HG03095 (cell line): ENCODE measurements at regions not wholly inside any gene's neighbourhood (a gene's known extent, or its start where the extent isn't known, plus 50 kb on each side); places are given as distances from the start of the nearest gene placed in this dataset.

Experiments used
- ATAC-seq: cut with Tn5 transposase; IDR thresholded peaks from one replicate; pipeline ENCODE4 v1.9.1; 2021; ENCODE audit warnings: moderate library complexity; ENCODE audit not compliant: unreplicated experiment

DNA sequence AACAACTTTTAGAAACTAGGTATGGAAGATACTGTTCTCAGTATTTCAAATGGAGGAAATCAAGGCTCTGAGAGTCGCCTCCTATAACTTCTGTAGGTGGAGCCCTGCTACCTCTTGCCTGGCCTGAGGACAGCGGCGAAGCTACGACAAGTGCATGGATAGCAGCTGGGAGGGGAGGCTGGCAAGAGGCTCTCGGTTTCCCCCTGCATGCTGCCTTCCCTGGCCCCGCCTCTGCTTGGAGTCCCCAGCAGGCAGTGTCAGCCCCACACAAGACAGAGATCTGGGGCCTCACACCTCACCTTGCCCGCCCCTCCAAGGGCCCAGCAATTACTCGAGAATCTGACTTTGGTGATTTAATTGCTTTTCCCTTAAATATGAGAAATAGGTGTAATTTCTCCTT, 107.6 kb upstream of the POU3F3 start:
- no peak for ATAC-seq

DNA sequence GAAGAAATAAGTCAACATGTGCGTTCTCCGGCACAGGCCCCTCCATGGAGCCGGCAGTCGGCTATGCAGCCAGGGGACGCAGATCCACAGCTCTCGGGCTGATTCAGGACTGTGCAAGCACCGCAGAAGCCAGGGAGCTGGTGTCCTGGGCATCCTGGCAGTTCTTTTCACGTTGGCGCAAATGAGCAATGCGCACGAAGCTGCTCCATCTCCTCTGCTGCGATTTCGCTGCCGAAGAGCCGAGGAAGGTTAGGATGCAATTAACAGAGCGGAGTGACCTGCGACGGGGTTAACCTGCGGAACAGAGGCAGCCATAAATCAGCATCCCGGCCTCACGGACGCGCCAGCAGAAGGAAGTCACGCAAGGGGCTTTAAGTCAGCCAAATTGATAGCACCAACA, 107.1 kb upstream of the POU3F3 start:
- ATAC-seq = no peak

- no peak for ATAC-seq
These were observed 104.0 kb upstream of the POU3F3 start for GRCh38 chr2:104749856-104750460.

GRCh38 chr2:104752504-104752903, 101.4 kb upstream of the POU3F3 start:
- no peak for ATAC-seq

DNA sequence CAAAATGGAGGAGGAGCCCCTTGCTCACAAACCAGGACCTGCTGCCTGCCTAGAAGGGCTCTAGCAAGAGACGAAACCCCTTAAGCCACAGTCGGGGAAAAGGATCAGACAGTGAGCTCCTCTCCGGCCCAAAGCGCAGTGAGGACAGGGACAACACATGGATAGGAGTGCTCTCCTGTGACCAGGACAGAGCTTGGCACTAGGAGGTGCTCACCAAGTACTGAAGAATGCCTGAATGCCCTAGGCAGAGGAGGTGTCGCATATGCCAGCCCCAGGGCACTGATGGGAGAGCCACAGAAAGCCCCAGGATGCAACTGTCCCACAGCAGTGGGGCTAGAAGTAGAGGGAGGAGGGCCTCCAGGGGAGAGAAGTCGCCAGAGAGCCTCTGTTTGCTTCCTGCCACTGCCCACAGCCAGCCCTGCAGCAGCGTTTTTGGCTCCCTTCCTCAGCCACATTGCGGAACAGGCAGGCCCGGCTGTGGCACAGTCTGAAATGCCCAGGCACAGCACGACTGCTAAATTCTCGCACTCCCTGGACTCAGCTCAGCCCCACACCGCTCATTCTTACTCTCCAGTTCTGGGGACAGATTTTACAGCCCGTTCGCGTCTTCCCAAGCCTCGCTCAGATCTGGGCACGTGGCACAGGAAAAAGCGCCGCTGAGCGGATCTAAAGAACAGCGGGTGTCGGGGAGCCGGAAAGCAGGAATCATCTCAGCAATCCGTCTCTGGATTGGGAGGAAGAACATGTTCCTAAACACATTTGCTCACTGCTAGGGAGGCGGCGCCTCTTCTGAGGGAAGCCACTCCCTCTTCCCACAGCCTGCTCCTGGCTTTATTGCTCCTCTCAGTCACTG, 98.7 kb upstream of the POU3F3 start:
- no peak for ATAC-seq

DNA sequence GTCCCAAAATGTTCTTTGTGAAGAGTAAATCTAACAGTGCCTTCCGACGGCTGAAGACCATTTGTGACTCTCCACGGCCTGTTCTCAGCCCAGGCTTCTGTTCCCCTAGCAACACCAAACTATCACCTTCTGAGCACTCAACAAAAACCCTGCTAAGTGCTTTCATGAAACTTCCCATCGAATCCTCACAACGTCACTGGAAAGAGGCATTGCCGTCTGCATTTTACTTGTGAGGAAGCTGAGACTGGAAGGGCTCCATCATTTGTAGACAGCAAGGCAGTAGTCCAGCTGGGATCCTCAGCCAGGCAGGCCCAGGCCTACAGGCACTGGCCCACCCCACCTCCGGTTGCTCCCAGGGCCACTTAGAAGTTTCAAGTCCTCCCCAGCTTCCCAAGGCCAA, 97.8 kb upstream of the POU3F3 start:
- no peak for ATAC-seq

DNA sequence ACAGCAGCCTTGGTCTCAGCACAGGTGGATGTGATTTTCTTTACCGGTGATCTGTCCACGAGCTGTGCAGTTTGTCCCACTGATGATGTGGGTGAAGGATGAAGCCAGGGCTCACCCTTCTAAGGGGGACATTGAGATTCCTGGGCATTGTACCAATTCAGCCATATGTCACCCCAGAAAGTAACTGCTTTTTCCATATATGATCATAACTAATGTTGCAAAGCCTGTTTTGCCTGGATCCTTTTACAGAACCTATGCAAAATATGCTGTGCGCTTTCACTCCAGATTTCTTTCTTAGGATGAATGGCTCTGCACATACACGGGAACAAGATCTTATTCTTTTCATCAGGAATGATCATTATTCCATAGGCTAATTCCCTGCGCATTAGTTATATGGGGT, 96.9 kb upstream of the POU3F3 start:
- no peak for ATAC-seq

DNA sequence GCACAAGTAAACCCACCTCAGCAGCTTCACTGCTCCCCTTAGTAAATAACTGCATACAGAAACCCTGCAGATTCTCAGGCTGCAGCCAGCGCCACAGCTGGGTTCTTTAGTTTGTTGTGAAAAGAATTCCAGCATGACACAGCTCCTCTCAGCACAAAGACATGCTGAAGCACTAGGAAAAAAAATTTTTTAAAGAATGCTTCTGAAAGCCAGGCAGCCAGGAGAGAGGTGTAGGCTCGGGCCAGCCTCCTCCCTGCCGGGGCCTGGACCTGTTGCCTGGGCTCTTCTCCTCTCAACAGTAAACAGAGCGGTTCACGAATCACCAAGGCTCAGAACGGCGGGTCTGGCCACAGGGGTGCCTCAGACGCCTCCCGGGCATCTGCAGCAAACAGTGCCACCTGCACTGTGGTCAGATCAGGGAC, 95.7 kb upstream of the POU3F3 start:
- no peak for ATAC-seq

DNA sequence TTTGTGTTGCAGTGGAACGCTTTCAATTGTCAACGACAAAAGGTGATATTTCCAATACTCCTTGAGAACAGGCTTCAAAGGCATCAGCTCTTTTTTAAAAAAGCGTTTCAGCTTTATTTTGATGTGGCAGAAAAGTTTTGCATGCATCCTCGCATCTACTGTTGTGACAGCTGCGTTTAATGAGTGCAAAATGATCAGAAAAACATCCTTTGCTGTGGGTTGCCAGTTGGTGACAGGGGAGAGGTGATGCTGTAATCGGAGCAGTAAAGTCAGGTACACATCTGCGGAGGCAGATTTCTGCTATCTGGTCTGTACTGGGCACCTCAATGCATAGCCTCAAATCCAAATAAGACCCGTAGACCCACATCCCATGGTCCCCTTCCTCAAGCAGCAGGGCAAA, 91.9 kb upstream of the POU3F3 start:
- ATAC-seq = no peak

DNA sequence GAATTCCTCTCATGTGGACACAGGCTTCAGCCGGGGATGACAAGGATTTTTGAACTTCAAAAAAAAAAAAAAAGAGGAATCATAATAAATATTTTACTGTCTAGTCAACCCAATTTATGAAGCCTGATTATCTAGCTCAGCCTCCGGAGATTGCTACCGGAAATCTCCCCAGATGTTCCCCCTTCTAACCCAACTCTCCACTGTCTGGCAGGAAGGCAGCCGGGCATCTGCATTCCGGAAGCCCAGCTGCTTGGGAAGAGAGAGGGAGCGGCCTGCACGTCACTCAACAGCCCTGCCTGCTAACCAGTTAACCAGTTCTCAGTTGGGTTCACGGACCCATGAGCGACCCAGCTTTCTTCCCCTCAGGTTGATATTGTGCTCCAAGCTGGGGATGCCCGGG, 87.2 kb upstream of the POU3F3 start:
- ATAC-seq = no peak

GRCh38 chr2:104768694-104769093, 85.2 kb upstream of the POU3F3 start:
- ATAC-seq = no peak

- ATAC-seq = no peak
These were observed 84.8 kb upstream of the POU3F3 start for GRCh38 chr2:104769096-104769495.

GRCh38 chr2:104772996-104773395, 80.9 kb upstream of the POU3F3 start:
- ATAC-seq = no peak

DNA sequence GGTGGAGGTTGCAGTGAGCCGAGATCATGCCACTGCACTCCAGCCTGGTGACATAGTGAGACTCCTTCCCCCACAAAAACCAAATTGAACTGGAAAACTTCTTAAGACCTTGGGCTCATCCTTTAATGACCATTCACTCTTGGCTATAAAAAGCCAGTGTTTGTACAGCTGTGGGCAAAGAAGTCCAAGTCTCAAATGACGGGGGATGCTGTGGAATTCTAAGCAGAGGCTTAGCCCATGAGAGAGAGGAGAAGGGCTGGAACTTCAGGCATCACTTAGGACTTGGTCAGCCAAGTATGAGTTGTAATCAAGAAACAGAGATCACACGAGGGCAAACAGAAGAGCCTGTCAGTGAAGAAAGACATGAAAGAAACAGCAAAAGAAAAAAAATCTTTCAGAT, 79.3 kb upstream of the POU3F3 start:
- ATAC-seq = no peak

DNA sequence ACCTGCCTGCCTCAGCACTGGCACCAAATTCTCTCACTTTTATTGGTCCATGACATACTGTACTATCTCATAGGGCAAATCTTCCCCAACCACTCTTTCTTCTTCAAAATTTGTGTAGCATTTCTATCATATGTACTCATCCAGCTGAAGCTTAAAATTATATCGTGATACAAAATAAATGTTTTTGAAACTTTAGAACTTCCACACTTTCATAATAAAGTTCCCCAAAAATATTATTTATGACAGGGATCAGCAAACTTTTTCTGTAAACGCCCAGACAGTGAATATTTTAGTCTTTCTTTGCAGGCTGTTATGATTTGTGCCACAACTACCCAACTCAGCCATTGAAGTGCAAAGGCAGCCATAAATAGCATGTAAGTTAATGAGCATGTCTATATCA, 76.2 kb upstream of the POU3F3 start:
- no peak for ATAC-seq

DNA sequence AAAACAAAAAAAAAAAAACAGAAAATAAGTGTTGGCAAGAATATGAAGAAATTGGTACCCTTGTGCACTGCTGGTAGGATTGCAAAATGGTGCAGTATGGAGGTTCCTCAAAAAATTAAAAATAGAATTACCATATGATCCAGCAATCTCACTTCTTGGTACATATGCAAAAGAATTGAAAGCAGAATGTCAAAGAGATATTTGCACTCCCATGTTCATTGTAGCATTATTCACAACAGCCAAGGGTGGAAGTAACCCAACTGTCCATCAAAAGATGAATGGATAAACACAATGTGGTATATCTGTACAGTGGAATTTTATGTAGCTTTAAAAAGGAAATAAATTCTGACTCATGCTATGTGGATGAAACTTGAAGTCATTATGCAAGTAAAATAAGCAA, 72.8 kb upstream of the POU3F3 start:
- no peak for ATAC-seq

GRCh38 chr2:104784264-104784663, 69.7 kb upstream of the POU3F3 start:
- ATAC-seq = no peak

DNA sequence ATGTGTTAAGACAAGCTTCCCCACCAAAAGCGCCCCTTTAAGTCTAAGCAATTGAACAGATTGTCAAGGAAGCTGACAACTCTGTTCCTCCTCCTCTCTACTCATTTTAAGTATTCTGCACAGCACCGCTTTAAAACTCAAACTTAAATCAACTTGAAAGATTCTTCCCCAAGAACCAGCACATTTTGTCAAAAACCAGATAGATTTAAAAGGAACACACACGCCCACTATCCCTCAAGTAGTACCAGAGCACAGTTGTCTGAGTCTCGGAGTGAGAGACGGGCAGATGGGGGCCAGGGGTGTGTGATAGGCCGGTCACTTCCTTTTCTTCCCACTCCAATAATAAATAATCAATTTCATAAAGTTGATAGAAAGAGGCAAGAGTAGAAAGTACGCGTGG, 67.7 kb upstream of the POU3F3 start:
- ATAC-seq = no peak

GRCh38 chr2:104786821-104787220, 67.1 kb upstream of the POU3F3 start:
- no peak for ATAC-seq

GRCh38 chr2:104787298-104788065, 66.4 kb upstream of the POU3F3 start:
- ATAC-seq = no peak

GRCh38 chr2:104788742-104789455, 65.0 kb upstream of the POU3F3 start:
- no peak for ATAC-seq
